Activated naive CD4-positive, alpha-beta T cell treated with anti-CD3 and anti-CD28 coated beads, Interleukin-2, amount 50 U/mL, for 24 hours (primary cell): ENCODE measurements at regions not wholly inside any gene's neighbourhood (a gene's known extent, or its start where the extent isn't known, plus 50 kb on each side); places are given as distances from the start of the nearest gene placed in this dataset.

Source experiments
- H3K27ac Mint-ChIP-seq: one replicate; pipeline ENCODE4 v1.8.0; 2021; ENCODE audit warnings: mild to moderate bottlenecking, mixed read lengths
- H3K27me3 Mint-ChIP-seq: one replicate; pipeline ENCODE4 v1.8.0; 2021; ENCODE audit warnings: mixed read lengths
- H3K36me3 Mint-ChIP-seq: one replicate; pipeline ENCODE4 v1.8.0; 2021; ENCODE audit warnings: mixed read lengths
- H3K4me1 Mint-ChIP-seq: one replicate; pipeline ENCODE4 v1.8.0; 2021; ENCODE audit warnings: mixed read lengths
- H3K4me3 Mint-ChIP-seq: one replicate; pipeline ENCODE4 v1.8.0; 2021; ENCODE audit warnings: mild to moderate bottlenecking, mixed read lengths
- H3K9me3 Mint-ChIP-seq: one replicate; pipeline ENCODE4 v1.8.0; 2021; ENCODE audit warnings: mixed read lengths

DNA sequence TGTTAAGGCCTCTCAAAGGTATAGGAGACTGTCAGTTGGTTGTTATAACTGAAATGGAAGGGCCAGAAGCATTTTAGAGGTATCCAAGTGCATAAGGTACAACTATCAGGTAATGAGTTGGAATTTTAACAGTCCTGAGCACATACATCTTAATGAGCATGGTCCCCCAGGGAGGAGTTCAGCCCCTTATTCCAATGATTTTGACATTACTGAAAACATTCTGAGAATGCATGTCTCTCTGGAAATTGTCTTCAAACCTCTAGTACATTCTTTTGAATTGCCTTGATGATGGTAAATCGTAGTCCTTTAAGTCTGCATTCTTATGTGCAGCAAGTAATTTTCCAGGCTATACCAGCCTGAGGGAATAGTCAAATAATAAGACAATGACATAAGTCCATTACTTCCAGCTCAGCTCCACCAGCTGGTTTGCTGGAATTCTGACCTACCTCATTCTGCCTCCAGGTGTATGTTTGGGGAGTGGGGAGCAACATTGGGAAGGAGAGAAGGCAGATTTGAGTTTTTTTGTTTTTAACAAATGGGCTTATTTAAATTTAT, 239.2 kb downstream of the MSRB3 start:
- Mint-ChIP-seq H3K27me3 (peaks cover 1% of the 10 kb centered on the region), H3K4me1 (no peaks in the 10 kb centered on the region), H3K9me3 (no peaks in the 10 kb centered on the region), H3K4me3 (no peak overlapping the region), H3K36me3 (no peaks in the 10 kb centered on the region), H3K27ac (no peak overlapping the region)

GRCh38 chr12:65518771-65519170, 240.3 kb downstream of the MSRB3 start:
- Mint-ChIP-seq H3K36me3 (no peaks in the 10 kb centered on the region), H3K4me3 (no peak overlapping the region), H3K27me3 (peaks cover 1% of the 10 kb centered on the region), H3K27ac (no peak overlapping the region), H3K9me3 (no peaks in the 10 kb centered on the region), H3K4me1 (no peaks in the 10 kb centered on the region)

DNA sequence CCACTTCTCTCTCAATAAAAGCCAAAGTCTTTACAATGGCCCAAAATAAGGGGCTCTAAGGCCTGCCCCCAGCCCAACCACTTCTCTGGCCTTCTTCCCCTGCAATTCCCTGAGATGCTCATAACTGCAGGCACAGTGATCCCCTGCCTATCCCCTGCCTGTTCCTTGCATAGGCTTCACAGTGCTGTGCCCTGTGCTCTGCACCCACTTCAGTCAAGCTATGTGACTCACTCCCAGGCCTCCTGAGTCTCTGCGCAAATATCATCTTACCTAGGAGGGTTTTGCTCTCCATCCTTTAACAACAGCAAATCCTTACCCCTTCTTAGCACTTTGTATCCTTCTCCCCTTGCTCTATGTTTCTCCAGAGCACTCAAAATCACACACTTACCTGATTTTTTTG, 242.2 kb downstream of the MSRB3 start:
- Mint-ChIP-seq H3K9me3 (no peaks in the 10 kb centered on the region), H3K4me3 (no peak overlapping the region)

DNA sequence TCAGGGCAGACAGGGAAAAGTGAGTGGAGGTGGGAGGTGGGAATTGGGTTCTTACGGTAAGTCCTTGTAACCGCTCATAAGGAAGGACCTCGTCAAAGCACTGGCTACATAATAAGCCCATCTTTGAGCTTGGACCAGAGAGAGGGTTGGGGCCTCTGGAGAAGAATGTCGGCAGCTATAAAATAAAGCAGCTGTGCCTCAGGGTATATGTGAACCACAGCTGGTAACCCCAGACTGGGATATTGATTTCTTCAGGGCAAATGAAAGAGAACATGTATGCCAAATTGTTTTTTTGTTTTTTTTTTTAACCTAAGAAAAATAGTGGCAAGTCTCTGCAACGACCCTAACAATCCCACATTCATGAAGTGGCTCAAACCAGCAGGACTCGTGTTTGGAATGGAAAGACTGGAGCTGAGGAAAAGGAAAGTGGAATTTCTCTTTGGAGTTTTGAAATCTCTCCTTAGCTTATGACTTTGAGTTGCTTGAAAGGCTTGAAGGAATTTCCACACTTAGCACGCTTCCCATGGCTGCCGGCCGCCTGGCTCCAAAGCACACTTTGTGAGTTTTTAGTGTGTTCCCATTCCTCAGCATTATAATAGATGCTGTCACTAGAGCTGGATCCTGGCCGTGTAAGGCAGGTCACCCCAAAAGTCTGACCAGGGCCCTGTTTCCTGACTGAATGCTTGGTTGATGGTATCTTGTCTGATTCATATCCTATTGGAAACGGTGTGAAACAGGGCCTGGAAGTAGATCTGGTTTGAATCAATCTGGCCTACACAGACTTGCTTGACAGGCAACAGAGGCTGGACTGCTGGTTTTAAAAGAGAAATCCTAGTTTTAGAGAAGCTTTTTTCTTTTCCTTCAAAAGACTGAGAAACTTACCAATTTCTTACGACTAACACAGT, 244.7 kb downstream of the MSRB3 start:
- no peaks in the 10 kb centered on the region for H3K9me3 Mint-ChIP-seq
- H3K27ac Mint-ChIP-seq = no peak overlapping the region
- peaks cover 1% of the 10 kb centered on the region for H3K27me3 Mint-ChIP-seq
- no peaks in the 10 kb centered on the region for H3K36me3 Mint-ChIP-seq
- H3K4me1 Mint-ChIP-seq = no peaks in the 10 kb centered on the region
- H3K4me3 Mint-ChIP-seq = no peak overlapping the region

More for the DNA sequence above, 242.2 kb downstream of the MSRB3 start:
- H3K36me3 Mint-ChIP-seq = no peaks in the 10 kb centered on the region
- H3K4me1 Mint-ChIP-seq = no peaks in the 10 kb centered on the region
- H3K27ac Mint-ChIP-seq = no peak overlapping the region
- H3K27me3 Mint-ChIP-seq = peaks cover 1% of the 10 kb centered on the region

- Mint-ChIP-seq H3K4me3 (no peak overlapping the region), H3K27me3 (peaks cover 1% of the 10 kb centered on the region), H3K4me1 (no peaks in the 10 kb centered on the region), H3K27ac (no peak overlapping the region), H3K36me3 (no peaks in the 10 kb centered on the region), H3K9me3 (no peaks in the 10 kb centered on the region)
Measured at GRCh38 chr12:65524666-65525065, 246.2 kb downstream of the MSRB3 start.

- Mint-ChIP-seq H3K27ac (no peak overlapping the region), H3K9me3 (no peaks in the 10 kb centered on the region), H3K27me3 (no peaks in the 10 kb centered on the region), H3K4me1 (no peaks in the 10 kb centered on the region), H3K36me3 (no peaks in the 10 kb centered on the region), H3K4me3 (no peak overlapping the region)
Measured at GRCh38 chr12:65525491-65526141, 247.1 kb downstream of the MSRB3 start.

- Mint-ChIP-seq H3K27me3 (no peaks in the 10 kb centered on the region), H3K36me3 (no peaks in the 10 kb centered on the region), H3K4me1 (no peaks in the 10 kb centered on the region), H3K4me3 (no peak overlapping the region), H3K9me3 (no peaks in the 10 kb centered on the region), H3K27ac (no peak overlapping the region)
Measured at GRCh38 chr12:65526311-65526710, 247.8 kb downstream of the MSRB3 start.

DNA sequence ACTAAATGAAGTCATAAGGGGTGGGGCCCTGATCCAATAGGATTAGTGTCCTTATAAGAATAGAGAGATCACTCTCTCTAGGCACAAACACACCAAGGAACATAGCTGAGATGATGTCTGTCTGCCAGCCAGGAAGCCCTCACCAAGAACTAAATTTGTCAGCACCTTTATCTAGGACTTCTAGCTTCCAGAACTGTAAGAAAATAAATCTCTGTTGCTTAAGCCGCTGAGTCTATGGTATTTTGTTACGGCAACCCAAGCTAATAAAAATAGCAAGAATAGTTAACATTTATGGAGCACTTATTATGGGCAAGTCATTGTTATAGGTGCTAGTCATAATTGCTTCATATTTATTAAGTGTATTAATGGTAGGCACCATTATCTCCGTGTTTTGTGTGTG, 249.6 kb downstream of the MSRB3 start:
- no peak overlapping the region for H3K27ac Mint-ChIP-seq
- no peak overlapping the region for H3K4me3 Mint-ChIP-seq
- H3K36me3 Mint-ChIP-seq = no peaks in the 10 kb centered on the region
- H3K27me3 Mint-ChIP-seq = no peaks in the 10 kb centered on the region
- no peaks in the 10 kb centered on the region for H3K4me1 Mint-ChIP-seq
- H3K9me3 Mint-ChIP-seq = no peaks in the 10 kb centered on the region

- Mint-ChIP-seq H3K4me3 (no peak overlapping the region), H3K4me1 (no peaks in the 10 kb centered on the region), H3K27me3 (no peaks in the 10 kb centered on the region), H3K9me3 (no peaks in the 10 kb centered on the region), H3K36me3 (no peaks in the 10 kb centered on the region), H3K27ac (no peak overlapping the region)
Measured at GRCh38 chr12:65529106-65529505, 250.6 kb downstream of the MSRB3 start.

DNA sequence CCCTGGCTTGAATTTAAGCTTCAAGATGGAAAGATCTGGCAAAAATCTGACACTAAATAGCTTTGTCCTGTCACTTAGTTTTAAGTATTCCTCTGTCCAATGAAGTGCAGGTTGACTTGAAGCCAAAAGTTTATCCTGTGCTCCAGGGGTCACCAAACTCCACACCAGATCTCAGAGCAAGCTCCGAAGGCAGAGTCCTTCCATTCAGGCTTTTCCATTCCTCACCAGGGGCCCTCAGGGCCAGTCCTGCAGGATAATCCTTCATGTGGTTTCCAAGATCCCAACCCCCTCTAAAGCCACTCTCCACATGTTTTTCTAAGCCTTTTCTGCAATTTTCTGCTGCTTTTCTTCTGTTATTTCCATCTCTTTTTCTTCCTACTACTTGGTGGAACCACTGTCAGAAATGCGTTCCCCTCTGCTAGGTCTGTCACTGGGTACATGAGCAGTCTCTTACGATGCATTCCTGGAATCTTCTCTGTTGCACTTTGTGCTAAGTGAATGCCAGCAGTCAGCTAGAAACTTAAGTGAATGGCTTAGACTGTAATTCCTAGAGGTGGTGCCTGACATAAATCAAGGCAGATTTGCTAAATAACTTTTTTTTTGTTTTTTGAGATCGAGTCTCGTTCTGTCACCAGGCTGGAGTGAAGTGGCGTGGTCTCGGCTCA, 251.4 kb downstream of the MSRB3 start:
- Mint-ChIP-seq H3K36me3 (no peaks in the 10 kb centered on the region), H3K4me3 (no peak overlapping the region), H3K4me1 (no peaks in the 10 kb centered on the region), H3K9me3 (no peaks in the 10 kb centered on the region), H3K27ac (no peak overlapping the region), H3K27me3 (no peaks in the 10 kb centered on the region)

DNA sequence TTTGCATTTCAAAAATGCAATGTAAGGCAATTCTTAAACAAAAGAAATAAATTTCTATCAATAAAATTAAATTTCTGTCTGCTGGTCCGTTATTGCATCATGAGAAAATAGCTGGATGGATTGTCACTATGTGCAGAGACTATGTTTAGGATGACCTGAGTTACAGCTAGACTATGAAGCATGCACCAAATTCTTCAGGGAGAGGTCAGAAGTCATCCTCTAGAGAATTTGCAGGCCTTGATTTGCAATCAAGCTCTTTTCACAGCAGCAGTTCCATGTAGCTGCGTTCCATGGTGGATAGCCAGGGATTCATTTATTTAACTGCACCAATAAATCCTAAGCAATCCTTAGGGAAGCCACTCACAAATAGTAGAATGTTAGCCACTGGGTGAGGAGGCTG, 253.7 kb downstream of the MSRB3 start:
- Mint-ChIP-seq H3K36me3 (no peaks in the 10 kb centered on the region), H3K27ac (no peak overlapping the region), H3K27me3 (no peaks in the 10 kb centered on the region), H3K9me3 (no peaks in the 10 kb centered on the region), H3K4me1 (no peaks in the 10 kb centered on the region), H3K4me3 (no peak overlapping the region)

DNA sequence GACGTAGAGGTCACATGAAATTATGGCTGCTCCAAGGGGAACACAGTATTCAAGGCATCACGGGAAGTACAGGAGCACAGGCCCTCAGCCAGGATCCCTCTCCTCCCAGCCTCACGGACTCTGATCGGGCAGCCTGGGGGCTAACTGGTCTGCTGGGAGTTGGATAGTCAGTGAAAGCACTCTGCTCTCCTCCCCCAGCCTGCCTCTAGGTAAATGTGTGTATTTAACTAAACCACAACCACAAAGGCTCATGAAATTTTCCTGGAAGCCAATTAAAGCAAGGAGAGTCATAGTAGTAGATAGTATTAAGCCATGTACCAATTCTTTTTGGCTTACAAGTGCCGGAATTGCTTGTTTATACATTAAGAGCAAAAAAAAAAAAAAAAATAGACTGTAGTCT, 254.3 kb downstream of the MSRB3 start:
- Mint-ChIP-seq H3K36me3 (no peaks in the 10 kb centered on the region), H3K27me3 (no peaks in the 10 kb centered on the region), H3K4me1 (no peaks in the 10 kb centered on the region), H3K4me3 (no peak overlapping the region), H3K9me3 (no peaks in the 10 kb centered on the region), H3K27ac (no peak overlapping the region)

- H3K4me3 Mint-ChIP-seq = no peak overlapping the region
- H3K27ac Mint-ChIP-seq = no peak overlapping the region
- H3K9me3 Mint-ChIP-seq = no peaks in the 10 kb centered on the region
- H3K36me3 Mint-ChIP-seq = no peaks in the 10 kb centered on the region
- H3K27me3 Mint-ChIP-seq = no peaks in the 10 kb centered on the region
- no peaks in the 10 kb centered on the region for H3K4me1 Mint-ChIP-seq
Measured at GRCh38 chr12:65533177-65533883, 254.8 kb downstream of the MSRB3 start.

DNA sequence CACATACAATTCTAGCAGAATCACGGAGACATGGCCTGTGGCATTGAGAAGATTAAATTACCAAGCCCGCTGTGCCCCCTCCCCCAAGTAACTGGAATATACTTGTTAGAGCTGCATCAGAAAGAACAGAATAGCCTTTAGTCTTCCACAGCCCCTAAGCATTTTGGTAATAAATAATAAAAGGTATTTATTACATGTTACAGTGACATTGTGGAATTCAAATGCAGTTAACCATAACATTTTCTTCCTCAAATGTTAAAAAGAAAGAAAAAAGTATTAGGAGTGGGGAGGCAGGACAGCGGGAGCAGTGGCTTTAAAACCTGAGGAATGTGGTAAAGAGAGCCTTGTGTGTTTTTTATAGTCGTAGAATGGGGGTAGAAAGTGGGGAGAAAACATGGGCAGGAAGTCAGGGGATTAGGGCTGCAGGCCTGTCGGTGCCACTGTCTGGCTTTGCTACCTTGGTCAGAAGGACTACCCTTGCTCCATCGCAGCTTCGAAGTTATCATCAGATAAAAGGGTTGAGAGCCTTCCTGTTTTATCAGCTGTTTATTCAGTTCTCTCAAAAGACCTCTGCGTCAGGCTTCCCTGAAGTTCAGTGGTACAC, 255.9 kb downstream of the MSRB3 start:
- no peak overlapping the region for H3K27ac Mint-ChIP-seq
- no peaks in the 10 kb centered on the region for H3K4me1 Mint-ChIP-seq
- H3K4me3 Mint-ChIP-seq = no peak overlapping the region
- no peaks in the 10 kb centered on the region for H3K27me3 Mint-ChIP-seq
- peaks cover 5% of the 10 kb centered on the region for H3K9me3 Mint-ChIP-seq
- no peaks in the 10 kb centered on the region for H3K36me3 Mint-ChIP-seq

- no peaks in the 10 kb centered on the region for H3K27me3 Mint-ChIP-seq
- H3K4me1 Mint-ChIP-seq = no peaks in the 10 kb centered on the region
- H3K9me3 Mint-ChIP-seq = peaks cover 14% of the 10 kb centered on the region
- no peak overlapping the region for H3K4me3 Mint-ChIP-seq
- H3K27ac Mint-ChIP-seq = no peak overlapping the region
- no peaks in the 10 kb centered on the region for H3K36me3 Mint-ChIP-seq
Measured at GRCh38 chr12:65535946-65536345, 257.5 kb downstream of the MSRB3 start.
